ENCODE measurements at regions not wholly inside any gene's neighbourhood (a gene's known extent, or its start where the extent isn't known, plus 50 kb on each side); places are given as distances from the start of the nearest gene placed in this dataset.
"Not testable (repeated sequence)": the region's sequence is repeated elsewhere in the genome, so short reads cannot be mapped to it uniquely, and the experiment has no call there.

DNA sequence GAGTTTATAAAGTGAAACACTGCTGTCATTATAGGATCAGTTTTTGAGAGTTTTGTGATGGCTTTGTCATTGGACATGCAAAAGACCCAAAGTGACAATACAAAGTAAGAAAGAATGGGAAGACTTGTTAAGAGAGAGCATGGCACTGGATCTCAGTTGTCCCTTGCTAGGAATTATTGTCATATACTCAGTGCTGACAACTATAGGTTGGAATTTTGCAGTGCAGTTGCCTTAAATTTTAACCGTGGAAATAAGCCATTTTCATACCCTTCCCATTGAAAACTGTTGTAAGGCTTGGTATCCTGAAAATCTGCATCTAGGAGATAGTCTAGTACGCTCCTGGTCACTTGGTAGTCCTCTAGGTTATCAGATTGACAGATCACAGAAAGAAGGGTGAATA is 1156.7 kb downstream of the GATA3 start:
- no peak for DNase-seq (ENCODE audit: low read depth in 4 of 4, low spot score in 2 of 4)

DNA sequence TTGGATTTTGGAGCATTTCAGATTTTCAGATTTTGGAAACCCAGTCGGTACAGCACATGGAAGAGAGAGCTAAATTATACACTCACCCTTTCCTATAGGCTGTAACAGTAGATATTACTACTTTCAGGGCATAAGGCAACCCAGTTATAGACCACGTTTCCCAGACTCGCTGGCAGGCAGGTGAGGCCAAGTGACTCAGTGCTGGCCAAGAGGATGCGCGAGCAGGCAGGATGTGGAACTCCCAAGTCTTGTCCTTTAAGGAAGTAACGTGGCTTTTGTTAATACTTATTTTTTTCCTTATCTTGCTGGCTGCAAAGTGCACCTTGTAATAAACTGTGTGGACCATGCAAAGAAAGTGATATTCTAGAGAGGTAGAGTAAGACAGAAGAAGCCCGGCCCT is 1160.1 kb downstream of the GATA3 start:
- DNase-seq (ENCODE audit: low read depth in 4 of 4, low spot score in 2 of 4), result no peak

DNA sequence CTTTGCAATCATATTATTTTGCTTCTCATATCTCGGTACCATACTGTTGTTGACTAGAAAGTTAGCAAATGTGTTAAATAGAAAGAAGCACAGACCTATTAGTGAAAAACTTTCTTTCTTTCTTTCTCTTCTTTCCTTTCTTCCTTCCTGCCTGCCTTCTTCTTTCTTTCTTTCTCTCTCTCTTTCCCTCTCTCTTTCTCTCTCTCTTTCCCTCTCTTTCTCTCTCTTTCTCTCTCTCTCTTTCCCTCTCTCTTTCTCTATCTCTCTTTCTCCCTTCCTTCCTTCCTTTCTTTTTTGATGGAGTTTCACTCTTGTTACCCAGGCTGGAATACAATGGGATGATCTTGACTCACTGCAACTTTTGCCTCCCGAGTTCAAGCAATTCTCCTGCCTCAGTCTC is 1160.6 kb downstream of the GATA3 start:
- DNase-seq (ENCODE audit: low read depth in 4 of 4, low spot score in 2 of 4), result no peak

DNA sequence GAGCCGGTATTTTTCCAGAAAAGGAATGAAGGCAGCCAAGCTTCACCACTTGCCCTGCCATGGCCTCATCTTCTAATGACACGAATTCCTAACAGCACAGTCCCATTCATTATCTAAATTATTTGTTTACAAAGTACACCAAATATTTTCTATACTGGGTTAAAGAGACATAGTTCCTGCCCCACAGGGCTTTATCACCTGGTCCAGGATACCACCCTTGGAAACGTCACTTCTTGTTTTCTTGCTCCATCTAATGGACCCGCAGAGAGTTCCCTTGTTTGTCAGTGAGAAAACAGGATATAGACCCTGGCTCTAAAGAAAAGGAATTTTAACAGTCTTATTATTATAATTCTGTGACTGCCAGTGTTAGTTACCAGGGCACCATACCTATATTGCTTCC is 1165.4 kb downstream of the GATA3 start:
- no peak for DNase-seq (ENCODE audit: low read depth in 4 of 4, low spot score in 2 of 4)

DNA sequence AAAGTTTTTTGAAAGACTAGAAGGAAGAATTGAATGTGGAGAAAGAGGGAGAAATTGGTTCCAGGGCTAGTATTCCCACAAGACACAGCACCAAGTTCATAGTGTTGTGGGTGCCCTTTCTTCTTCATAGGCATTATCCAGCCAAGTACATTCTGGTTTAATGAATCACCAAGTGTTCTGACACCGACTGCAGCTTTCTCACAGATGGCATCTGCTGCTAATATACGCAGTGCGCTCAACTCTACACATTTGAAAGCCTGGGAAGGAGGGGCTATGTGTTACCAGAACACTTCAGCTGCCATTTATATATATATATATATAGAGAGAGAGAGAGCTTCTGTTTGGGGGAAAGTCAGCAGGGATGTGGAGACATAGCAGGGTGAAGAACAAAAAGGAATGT is 1168.4 kb downstream of the GATA3 start:
- no peak for DNase-seq (ENCODE audit: low read depth in 4 of 4, low spot score in 2 of 4)

DNA sequence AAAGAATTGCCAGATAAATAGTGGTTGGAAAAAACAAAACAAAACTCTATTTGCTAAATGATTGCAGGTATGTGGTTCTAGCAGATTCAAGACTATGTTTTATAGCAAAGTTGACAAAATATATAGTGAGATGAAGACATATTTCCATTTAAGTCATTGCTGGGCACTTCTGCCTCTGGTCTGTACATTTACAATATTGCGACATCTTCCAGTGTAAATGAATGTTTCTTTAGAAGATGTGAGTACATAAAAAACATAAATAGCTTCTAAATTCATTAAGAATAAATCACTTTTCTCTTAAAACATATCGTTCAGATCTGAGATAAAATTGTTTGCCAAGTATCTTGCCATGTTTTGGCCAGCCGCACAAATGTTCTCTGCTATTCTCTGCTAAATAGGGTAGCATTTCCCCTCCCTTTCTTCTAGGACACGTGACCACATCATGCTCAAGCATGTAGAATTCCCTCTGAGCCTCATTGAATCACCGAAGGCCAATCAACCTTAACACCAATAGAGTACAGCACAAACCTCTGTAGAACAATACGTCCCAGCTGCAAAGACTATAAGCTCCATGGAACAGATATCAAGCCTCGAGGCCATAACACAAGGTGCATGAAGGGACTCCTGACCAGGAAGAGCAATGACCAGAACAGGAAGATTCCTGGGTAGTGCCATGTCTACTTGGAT is 1173.3 kb downstream of the GATA3 start:
- no peak for DNase-seq (ENCODE audit: low read depth in 4 of 4, low spot score in 2 of 4)

DNA sequence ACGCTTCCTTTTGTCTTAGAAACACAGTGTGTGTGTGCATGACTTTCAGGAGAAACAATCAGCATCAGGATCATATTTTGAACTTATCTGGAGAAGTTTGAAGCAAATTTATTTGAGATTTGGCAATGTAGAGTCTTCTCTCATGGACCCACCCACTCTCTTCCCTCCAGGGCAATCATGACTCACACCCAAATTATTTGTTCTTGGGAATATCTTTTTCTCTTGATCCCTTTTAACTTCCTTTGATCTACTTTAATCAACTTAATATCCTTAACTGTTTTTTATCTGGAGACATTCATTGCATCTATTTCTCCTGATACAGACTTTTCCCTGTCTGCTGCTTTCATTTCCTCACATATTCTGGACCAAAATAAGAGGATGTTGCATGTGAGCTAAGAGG is 1174.3 kb downstream of the GATA3 start:
- DNase-seq (ENCODE audit: low read depth in 4 of 4, low spot score in 2 of 4), result no peak

DNA sequence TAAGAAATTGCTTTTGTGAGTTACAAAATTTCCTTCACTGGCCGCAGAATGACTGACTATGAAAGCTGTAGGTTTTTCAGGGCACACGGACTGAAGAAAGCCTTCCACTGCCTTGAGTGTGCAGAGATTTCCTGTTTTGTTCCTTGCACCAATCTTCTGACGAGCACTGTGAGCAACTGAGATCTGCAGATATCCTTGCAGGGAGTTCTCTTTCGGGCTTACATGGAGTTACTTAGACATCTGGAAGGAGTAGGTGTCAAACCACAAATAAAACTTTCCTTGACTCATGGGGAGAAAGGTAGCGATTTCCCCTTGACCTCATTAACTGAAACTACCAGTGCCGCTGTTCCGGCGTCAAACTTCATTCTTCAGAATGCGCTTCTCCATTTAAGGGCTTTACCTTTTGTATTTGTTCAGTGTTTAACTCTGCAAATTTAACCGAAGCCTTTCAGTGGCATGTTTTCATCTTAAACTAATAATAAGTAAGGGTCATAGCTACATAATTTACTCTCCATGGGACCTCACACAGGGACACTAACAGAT is 1175.3 kb downstream of the GATA3 start:
- DNase-seq (ENCODE audit: low read depth in 4 of 4, low spot score in 2 of 4), result no peak

DNA sequence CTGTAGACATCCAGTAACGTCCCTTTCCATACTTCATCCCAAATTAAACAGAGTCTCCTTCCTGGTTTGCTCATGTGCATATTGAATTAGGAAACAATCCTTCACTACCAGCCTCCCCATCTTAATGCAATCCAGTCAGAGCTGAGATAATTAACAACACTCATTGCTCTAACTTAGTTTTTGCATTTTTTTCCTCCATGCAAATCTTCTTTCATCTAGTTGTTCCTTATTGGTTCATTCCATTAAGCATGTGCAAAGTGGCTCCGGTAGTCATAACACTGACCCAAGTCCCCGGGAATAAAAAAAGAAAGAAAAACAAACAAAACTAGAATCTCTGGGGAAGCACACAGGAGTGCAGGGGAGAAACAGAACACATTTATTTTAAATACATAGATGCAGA is 1176.1 kb downstream of the GATA3 start:
- DNase-seq (ENCODE audit: low read depth in 4 of 4, low spot score in 2 of 4), result no peak

DNA sequence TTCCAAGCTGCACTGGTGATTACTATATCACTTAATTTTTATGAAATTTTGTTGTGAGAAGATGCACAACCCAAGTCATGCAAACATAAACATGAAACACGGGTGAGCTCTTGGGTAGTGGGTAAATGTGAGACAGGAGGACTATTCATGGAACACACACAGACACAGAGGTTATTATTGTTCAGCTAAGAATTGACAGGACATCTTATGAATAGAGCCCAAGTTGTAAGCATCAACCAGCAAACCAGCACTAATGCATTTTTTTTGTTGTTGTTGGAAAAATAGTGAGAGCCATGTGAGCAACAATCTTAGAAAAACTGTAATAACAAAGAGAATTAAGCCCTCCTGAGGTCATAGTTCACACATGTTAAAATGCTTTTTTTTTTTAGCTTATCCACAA is 1179.7 kb downstream of the GATA3 start:
- no peak for DNase-seq (ENCODE audit: low read depth in 4 of 4, low spot score in 2 of 4)

DNA sequence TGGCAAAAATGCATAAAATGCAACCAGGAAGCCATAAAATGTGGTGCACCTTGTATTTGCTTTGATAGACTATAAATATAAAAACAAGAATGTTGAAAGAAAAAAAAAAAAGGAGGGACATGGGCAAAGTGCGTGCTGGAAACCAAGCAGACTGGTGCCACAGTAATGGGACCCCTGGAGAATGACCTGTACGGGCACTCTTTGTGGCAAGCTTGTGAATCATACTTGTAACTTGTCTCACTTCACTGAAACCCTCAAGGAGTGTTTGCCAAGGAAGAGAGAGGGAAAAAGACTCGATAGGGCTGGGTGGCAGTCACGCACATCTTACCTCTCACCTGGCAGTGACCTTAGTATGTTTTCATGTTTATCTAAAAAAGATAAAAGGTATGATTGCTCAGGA is 1183.6 kb downstream of the GATA3 start:
- no peak for DNase-seq (ENCODE audit: low read depth in 4 of 4, low spot score in 2 of 4)

DNA sequence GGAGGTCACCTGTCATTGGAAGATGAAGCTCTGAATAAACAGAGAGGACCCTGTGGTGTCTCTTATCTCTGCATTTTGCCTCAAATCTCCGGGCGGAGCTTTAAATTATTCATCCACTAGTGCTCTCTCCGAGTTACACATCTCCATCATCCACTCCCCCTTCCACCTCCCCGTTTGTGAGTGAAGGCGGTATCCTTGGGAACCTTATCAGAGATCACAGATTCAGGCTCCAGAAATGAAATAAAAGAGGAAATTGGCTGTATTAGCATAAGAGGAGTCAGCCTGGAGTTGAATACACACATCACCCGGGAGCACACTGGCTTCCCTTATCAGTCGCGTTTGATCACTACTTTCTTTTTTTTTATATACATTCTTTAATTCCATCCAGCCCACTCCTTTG is 1184.8 kb downstream of the GATA3 start:
- no peak for DNase-seq (ENCODE audit: low read depth in 4 of 4, low spot score in 2 of 4)

DNA sequence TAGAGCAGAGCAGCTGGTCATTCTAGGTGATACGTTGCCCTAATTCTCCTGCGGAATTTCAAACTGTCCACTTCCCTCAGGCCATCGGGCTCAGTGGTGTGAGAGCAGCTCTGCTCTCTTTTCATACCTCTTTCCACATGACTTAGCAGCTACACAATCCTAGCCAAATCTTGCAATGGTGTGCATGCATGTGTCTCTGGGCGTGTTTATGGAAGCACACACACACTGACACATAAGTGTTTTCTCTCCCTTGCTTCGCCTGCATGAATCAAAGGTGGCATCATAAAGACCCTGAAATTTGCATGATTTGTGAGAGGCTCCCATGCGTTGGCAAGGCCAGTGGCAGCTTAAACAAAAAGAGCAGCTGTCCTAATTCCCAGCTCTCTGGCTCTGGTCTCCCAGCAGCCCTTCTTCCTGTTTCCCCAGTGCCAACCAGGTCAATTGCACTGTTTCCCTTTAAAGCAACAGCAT is 1189.5 kb downstream of the GATA3 start:
- DNase-seq (ENCODE audit: low read depth in 4 of 4, low spot score in 2 of 4), result no peak

DNA sequence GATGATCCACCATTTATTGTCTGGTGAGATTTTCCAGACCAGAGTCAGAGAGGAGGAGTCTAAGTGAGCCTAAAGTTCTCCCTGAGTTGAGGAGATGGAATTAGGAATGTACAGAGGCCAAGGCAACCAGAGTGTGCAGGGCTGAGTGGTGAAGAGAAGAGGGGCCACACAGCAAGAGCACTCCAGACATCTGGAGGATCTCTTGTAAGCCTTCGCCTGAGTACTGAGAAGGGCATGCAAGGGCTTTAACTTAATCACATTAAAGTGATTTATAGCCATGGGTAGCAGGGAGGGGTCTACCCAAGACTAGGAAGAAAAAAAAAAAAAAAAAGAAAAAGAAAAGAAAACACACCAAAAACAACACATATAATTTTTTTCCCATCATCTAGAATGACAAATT is 1190.4 kb downstream of the GATA3 start:
- DNase-seq (ENCODE audit: low read depth in 4 of 4, low spot score in 2 of 4), result no peak

DNA sequence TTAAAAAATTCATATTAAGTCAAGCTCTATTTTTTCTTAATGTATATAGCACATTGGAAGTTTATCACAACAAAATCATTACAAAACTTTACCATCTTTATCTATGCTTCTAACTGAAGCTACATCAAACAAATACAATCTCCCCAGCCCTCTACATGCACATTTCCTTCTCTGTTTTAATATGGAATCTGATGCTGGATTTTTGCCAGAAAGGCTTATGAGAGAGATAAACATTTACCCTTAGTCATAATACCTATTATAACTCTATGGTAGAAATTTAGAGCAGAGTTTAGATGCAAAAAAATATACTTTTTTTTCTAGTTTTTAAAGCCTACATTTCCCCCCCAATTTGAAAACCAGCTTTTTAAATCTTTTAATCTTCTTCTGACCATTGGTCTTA is 1198.6 kb downstream of the GATA3 start:
- no peak for DNase-seq (ENCODE audit: low read depth in 4 of 4, low spot score in 2 of 4)

DNA sequence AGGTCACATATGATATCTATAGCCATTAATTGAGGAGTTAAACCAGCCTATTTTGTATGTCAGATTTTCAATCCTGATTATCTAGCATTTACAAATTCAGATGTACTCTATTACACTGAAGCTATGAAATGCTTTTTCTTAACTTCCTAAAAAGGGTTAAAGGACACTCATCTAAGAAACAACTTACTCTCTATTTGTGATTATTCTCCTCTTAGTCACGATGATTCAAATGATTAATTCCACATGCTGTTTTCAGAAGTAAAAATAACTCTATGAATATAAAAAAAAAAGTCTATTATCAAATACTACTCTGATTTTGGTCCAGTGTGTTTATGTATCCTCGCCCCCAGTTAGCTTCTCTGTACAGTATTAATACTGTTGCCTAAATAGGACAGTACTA is 1199.9 kb downstream of the GATA3 start:
- DNase-seq (ENCODE audit: low read depth in 4 of 4, low spot score in 2 of 4), result no peak

DNA sequence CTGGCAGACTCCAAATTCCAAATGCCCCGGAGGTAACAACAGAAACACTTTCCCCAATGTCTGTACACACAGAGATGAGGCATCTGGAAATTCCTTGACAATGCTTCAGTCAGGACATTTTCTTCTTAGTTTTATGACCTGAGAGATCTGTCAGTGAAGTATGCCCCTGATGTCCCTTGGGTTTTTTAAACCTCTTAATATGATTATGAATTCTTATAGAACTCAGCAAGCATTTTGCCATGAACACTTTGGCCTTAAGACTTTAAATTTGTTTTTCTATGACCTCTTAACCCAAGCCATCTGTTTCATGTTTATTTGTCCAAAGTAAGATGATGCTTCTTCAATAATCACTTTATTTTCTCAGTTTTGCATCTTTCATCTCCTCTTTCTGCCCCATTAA is 1206.2 kb downstream of the GATA3 start:
- no peak for DNase-seq (ENCODE audit: low read depth in 4 of 4, low spot score in 2 of 4)

DNA sequence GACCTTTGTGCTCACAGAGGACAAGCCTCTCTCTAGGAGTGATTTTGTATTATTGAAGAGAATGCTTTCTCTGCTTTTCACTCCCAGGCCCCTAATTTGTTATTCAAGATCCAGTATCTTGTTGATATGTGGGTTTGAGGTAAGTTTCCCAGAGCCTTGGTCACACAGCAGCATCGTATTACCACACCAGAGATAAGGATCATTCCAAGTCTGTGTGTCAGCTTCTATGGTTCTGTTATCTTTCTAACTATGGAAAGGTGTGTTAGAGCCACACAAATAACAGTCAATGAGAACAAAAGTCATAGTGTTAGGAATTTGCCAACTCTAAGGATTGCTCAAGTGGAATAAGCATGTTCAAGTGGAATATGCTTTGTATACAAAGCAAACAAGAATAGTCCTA is 1208.3 kb downstream of the GATA3 start:
- DNase-seq (ENCODE audit: low read depth in 4 of 4, low spot score in 2 of 4), result no peak

DNA sequence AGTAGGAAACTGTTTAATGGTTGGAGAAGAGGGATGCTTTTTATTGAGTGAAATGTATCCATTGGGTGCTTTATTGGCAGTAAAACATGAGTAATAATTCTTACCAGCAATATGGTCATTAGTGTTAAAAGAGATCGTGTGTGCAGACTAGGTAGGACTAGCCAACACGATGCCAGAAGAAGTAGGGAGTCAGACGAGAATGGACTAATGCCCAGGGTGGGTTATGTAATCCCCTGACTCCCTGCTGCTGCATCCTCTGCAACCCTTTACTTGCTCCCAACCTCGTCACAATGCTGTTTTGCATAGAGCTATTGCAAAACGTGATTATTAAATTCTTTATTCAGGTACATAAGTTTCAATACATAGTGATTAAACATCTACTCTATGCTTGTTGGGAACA is 1213.7 kb downstream of the GATA3 start:
- DNase-seq (ENCODE audit: low read depth in 4 of 4, low spot score in 2 of 4), result no peak

DNA sequence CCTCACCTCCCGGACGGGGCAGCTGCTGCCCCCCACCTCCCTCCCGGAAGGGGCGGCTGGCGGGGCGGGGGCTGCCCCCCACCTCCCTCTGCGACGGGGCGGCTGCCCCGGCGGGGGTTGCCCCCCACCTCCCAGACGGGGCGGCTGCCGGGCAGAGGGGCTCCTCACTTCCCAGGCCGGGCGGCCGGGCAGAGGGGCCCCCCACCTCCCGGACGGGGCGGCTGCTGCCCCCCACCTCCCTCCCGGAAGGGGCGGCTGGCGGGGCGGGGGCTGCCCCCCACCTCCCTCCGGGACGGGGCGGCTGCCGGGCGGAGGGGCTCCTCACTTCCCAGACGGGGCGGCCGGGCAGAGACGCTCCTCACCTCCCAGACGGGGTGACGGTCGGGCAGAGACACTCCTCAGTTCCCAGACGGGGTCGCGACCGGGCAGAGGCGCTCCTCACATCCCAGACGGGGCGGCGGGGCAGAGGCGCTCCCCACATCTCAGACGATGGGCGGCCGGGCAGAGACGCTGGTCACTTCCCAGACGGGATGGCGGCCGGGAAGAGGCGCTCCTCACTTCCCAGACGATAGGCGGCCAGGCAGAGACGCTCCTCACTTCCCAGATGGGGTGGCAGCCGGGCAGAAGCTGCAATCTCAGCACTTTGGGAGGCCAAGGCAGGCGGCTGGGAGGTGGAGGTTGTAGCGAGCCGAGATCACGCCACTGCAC is 1218.8 kb downstream of the GATA3 start:
- DNase-seq (ENCODE audit: low read depth in 4 of 4, low spot score in 2 of 4), result not testable (repeated sequence)

DNA sequence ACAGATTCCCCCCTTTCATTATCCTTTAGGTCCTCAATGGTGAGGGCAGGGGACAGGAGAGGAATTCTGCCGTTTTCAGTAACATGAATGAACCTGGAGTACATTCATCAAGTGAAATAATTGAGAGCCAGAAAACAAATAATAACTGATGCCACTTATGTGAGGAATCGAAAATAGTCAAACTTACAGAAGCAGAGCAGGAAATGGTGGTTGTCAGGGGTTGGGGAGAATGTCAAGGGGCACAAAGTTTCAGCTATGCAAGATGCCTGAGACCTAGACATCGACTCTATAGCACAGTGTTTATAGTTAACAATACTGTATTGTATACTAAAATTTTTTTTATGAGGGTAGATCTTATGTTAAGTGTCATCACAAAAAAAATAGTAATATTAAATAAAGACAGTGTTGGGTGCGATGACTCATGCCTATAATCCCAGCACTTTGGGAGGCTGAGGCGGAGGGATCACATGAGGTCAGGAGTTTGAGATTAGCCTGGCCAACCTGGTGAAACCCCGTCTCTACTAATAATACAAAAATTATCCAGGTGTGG is 1219.8 kb downstream of the GATA3 start:
- no peak for DNase-seq (ENCODE audit: low read depth in 4 of 4, low spot score in 2 of 4)

DNA sequence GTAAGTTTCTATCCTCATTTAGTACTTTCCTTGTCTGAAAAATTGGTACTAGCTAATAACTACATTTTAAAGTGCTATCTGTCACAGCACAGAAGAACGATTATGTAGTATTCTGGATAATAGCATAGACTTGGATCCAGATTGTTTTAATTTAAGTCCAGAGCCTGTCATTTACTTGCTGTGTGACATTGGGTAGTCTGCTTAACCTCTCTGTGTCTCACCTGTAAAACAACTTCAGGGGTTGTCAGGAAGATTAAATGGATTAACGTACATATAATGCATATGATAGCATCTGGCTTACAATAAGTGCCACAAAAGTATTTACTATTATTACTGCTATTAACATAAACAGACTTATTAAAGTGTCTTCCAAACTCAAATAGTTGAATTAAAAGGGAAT is 1221.4 kb downstream of the GATA3 start:
- no peak for DNase-seq (ENCODE audit: low read depth in 4 of 4, low spot score in 2 of 4)

Data from left renal cortex interstitium (tissue), 4 donors.